Panc1 (cell line): ENCODE measurements at regions not wholly inside any gene's neighbourhood (a gene's known extent, or its start where the extent isn't known, plus 50 kb on each side); places are given as distances from the start of the nearest gene placed in this dataset.

Experiments used
- ATAC-seq: fragments of 200-7000 bp; cut with Tn5 transposase; 2 replicates; pipeline ENCODE4 v1.9.1; 2020; ENCODE audit warnings: mild to moderate bottlenecking, moderate library complexity
- BruUV-seq: library from RNA; stranded (reverse); fragments of 400-500 nt; replicated peaks from 2 replicates; lab custom pipeline; 2021; lab: Mats Ljungman, UMichigan
- CTCF ChIA-PET: fragments of 300-600 bp; sonication (Branson Sonifier 250); formaldehyde crosslinking; loops from one replicate; lab custom pipeline; 2022; ENCODE audit warnings: antibody characterized with exemption; lab: Charles Lee
- POLR2A ChIA-PET: fragments of 300-600 bp; sonication (Branson Sonifier 250); formaldehyde crosslinking; loops from one replicate; lab custom pipeline; 2022; ENCODE audit warnings: antibody characterized with exemption; lab: Charles Lee
- DNase-seq: peaks from one replicate; pipeline ENCODE4 v3.0.0-alpha.2; 2010; ENCODE audit warnings: low read depth, low spot score
- H3K27ac ChIP-seq: 2 replicates; pipeline ENCODE4 v1.5.1; 2011; ENCODE audit warnings: mild to moderate bottlenecking, low read length, inconsistent platforms
- H3K27me3 ChIP-seq: fragments of 200-500 bp; sonication (Bioruptor generic); 2 replicates; pipeline ENCODE4 v1.6.0; 2014; ENCODE audit warnings: low read length, inconsistent platforms; ENCODE audit not compliant: control insufficient read depth, insufficient read depth
- H3K36me3 ChIP-seq: fragments of 200-500 bp; sonication (Bioruptor generic); 2 replicates; pipeline ENCODE4 v1.5.1; 2014; ENCODE audit warnings: inconsistent platforms, mild to moderate bottlenecking, low read length, moderate library complexity; ENCODE audit not compliant: control insufficient read depth, insufficient read depth
- H3K4me1 ChIP-seq: 2 replicates; pipeline ENCODE4 v1.5.1; 2011; ENCODE audit warnings: inconsistent platforms, mild to moderate bottlenecking, low read length, moderate library complexity; ENCODE audit not compliant: control insufficient read depth, insufficient read depth
- H3K4me3 ChIP-seq, 2 experiments: 2 replicates each; pipeline ENCODE4 v1.5.1; 2011 to 2012; ENCODE audit warnings: low read depth in 2 of 2, low read length in 2 of 2, mild to moderate bottlenecking in 2 of 2, inconsistent platforms in 1 of 2, moderate library complexity in 1 of 2
- H3K9me3 ChIP-seq: fragments of 200-500 bp; sonication (Bioruptor generic); 2 replicates; pipeline ENCODE4 v1.5.1; 2014; ENCODE audit warnings: low read depth, mild to moderate bottlenecking, inconsistent platforms, low read length, moderate library complexity; ENCODE audit not compliant: control insufficient read depth, insufficient read depth
- POLR2AphosphoS5 ChIP-seq: IDR thresholded peaks from 2 replicates; pipeline ENCODE4 v1.6.1; 2012; ENCODE audit warnings: mild to moderate bottlenecking, low read depth, low read length, moderate library complexity
- SIN3A ChIP-seq: IDR thresholded peaks from 2 replicates; pipeline ENCODE4 v1.6.1; 2012; ENCODE audit warnings: low read depth, mild to moderate bottlenecking, low read length, moderate library complexity, borderline replicate concordance; ENCODE audit not compliant: insufficient read depth
- TCF7L2 ChIP-seq: IDR thresholded peaks from 2 replicates; pipeline ENCODE4 v1.6.1; 2011; ENCODE audit warnings: mild to moderate bottlenecking, low read depth, low read length, inconsistent platforms
- in situ Hi-C: cut with HindIII; loops from 2 replicates; pipeline ENCODE4 v1.10.0; 2016; ENCODE audit warnings: low sequenced_read_pairs, low pct_unique_long_range_greater_than_20kb
- intact Hi-C: fragments of 100-400 bp; cut with micrococcal nuclease; formaldehyde crosslinking; loops from one replicate; pipeline ENCODE4 v1.10.0; 2022; ENCODE audit not compliant: unreplicated experiment
- TF ChIP-seq, protein P1 (sequence below), 2 experiments: IDR thresholded peaks; 2 replicates each; pipeline ENCODE4 v1.6.1; 2011 to 2012; ENCODE audit warnings: low read depth in 2 of 2, control low read depth in 1 of 2, low read length in 1 of 2, mild to moderate bottlenecking in 1 of 2, moderate library complexity in 1 of 2; ENCODE audit not compliant: insufficient read depth in 1 of 2
- TF ChIP-seq, protein P2 (sequence below): fragments of 450-650 bp; IDR thresholded peaks from 2 replicates; pipeline ENCODE4 v1.5.1; 2017; ENCODE audit warnings: mild to moderate bottlenecking

DNA sequence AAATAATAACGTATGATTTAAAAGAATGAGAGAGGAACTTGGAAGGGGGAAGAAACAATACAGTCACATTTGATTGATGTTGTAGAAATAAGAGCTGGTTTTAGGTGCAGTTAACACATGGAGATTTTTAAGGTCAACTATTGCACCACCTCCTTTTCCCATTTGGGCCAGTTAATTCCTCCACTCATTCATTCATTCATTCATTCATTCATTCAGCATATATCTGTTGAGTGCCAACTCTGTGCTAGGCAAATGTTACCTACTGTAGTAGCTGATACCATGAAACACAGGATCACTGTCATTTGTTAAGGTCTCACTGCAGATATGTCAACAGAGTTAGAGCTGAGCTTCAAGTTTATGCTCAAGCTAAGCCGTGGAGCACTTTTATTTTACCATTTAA, 115.7 kb upstream of the ARID2 start:
- no peak overlapping the region for H3K27ac ChIP-seq
- ATAC-seq, result no peak
- H3K36me3 ChIP-seq, result no peaks in the 10 kb centered on the region
- TF ChIP-seq, protein P1, sequence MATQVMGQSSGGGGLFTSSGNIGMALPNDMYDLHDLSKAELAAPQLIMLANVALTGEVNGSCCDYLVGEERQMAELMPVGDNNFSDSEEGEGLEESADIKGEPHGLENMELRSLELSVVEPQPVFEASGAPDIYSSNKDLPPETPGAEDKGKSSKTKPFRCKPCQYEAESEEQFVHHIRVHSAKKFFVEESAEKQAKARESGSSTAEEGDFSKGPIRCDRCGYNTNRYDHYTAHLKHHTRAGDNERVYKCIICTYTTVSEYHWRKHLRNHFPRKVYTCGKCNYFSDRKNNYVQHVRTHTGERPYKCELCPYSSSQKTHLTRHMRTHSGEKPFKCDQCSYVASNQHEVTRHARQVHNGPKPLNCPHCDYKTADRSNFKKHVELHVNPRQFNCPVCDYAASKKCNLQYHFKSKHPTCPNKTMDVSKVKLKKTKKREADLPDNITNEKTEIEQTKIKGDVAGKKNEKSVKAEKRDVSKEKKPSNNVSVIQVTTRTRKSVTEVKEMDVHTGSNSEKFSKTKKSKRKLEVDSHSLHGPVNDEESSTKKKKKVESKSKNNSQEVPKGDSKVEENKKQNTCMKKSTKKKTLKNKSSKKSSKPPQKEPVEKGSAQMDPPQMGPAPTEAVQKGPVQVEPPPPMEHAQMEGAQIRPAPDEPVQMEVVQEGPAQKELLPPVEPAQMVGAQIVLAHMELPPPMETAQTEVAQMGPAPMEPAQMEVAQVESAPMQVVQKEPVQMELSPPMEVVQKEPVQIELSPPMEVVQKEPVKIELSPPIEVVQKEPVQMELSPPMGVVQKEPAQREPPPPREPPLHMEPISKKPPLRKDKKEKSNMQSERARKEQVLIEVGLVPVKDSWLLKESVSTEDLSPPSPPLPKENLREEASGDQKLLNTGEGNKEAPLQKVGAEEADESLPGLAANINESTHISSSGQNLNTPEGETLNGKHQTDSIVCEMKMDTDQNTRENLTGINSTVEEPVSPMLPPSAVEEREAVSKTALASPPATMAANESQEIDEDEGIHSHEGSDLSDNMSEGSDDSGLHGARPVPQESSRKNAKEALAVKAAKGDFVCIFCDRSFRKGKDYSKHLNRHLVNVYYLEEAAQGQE (IDR thresholded peaks at IDR 0.05; ENCODE audit: insufficient read depth in 1 of 2, low read depth in 2 of 2, low read length in 1 of 2), result no peak
- TF ChIP-seq SIN3A (no peak), TCF7L2 (no peak), POLR2AphosphoS5 (no peak)
- TF ChIP-seq, protein P2, sequence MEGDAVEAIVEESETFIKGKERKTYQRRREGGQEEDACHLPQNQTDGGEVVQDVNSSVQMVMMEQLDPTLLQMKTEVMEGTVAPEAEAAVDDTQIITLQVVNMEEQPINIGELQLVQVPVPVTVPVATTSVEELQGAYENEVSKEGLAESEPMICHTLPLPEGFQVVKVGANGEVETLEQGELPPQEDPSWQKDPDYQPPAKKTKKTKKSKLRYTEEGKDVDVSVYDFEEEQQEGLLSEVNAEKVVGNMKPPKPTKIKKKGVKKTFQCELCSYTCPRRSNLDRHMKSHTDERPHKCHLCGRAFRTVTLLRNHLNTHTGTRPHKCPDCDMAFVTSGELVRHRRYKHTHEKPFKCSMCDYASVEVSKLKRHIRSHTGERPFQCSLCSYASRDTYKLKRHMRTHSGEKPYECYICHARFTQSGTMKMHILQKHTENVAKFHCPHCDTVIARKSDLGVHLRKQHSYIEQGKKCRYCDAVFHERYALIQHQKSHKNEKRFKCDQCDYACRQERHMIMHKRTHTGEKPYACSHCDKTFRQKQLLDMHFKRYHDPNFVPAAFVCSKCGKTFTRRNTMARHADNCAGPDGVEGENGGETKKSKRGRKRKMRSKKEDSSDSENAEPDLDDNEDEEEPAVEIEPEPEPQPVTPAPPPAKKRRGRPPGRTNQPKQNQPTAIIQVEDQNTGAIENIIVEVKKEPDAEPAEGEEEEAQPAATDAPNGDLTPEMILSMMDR, result no peak
- no TSS peak for BruUV-seq
- no peaks in the 10 kb centered on the region for H3K4me1 ChIP-seq
- intact Hi-C loops (no loop called here), in situ Hi-C loops (no loop called here)
- DNase-seq, result no peak
- H3K4me3 ChIP-seq, result no peak overlapping the region
- no peaks in the 10 kb centered on the region for H3K9me3 ChIP-seq
- no peaks in the 10 kb centered on the region; the same call in 1 of the 2 replicates for H3K27me3 ChIP-seq
- ChIA-PET POLR2A (no interaction called here), CTCF (no interaction called here)

DNA sequence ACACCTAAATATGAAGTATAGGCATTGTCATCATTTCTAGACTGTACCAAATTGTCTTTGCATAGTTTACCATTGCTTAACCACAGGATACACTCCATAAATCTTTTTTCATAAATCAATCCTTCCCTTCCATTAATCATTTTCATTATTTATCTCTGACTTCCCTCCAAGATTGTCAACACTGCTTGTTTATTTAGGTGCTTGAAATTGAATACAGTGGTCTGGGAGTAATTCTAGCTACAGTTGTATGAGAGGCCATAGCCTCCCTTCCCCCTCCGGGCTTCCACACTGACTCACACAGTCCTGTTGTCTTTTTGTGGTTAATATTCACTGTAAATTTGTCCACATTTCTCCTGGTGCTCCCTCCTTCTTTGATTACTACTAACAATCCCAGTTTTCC, 114.2 kb upstream of the ARID2 start:
- in situ Hi-C loops, result no loop called here
- H3K4me1 ChIP-seq, result no peaks in the 10 kb centered on the region
- POLR2A ChIA-PET, result no interaction called here
- TF ChIP-seq, protein P1 (IDR thresholded peaks at IDR 0.05; ENCODE audit: insufficient read depth in 1 of 2, low read depth in 2 of 2, low read length in 1 of 2), result no peak
- TF ChIP-seq TCF7L2 (no peak), POLR2AphosphoS5 (no peak), SIN3A (no peak)
- TF ChIP-seq, protein P2, result no peak
- H3K9me3 ChIP-seq, result no peaks in the 10 kb centered on the region
- BruUV-seq, result no TSS peak
- no peaks in the 10 kb centered on the region; the same call in none of the 2 replicates for H3K27me3 ChIP-seq
- no peak overlapping the region for H3K27ac ChIP-seq
- ATAC-seq (no peak), DNase-seq (no peak)
- no peaks in the 10 kb centered on the region for H3K36me3 ChIP-seq
- no peak overlapping the region for H3K4me3 ChIP-seq
- intact Hi-C loops, result no loop called here
- CTCF ChIA-PET, result no interaction called here
